ENCODE measurements at regions not wholly inside any gene's neighbourhood (a gene's known extent, or its start where the extent isn't known, plus 50 kb on each side); places are given as distances from the start of the nearest gene placed in this dataset.
"Not testable (repeated sequence)": the region's sequence is repeated elsewhere in the genome, so short reads cannot be mapped to it uniquely, and the experiment has no call there.

DNA sequence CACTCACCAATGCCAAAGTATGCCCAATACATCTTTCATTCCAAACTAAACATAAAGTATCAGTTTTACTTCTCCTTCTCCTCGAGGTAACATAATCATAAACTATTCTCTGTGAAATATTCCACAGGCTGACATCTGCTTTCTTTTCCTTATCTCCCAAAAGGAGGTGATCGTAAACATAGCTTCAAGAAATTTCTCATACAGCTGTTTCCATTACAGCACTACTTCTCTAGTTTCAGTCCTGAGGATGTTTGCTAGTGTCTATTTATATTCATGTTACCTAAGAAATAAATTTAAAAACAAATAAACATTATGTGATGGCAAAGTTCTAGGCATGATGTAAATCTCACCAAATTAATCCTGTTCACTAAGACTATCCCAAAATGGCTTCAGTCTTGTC lies 90.1 kb upstream of the CPSF6 start:
- DNase-seq: no peak

- no peak for DNase-seq
Observed at GRCh38 chr12:69150083-69150795, 89.1 kb upstream of the CPSF6 start.

DNA sequence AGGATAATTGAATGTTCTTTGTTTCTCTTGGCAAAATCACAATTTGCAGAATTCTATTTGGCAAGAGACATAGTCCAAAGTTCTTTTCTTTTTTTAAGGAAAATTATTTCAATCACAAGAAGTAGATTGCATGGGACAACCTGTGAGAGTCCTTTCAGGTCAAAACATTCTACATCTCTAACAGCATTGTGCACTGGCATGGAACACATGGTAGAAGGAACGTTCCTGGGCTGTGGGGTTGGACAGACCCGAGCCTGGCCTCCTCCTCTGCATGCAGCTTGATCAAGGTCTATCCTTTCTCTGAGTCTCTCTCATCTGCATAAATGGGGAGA lies 88.6 kb upstream of the CPSF6 start:
- no peak for DNase-seq

GRCh38 chr12:69151254-69151764 lies 88.1 kb upstream of the CPSF6 start:
- DNase-seq: no peak

GRCh38 chr12:69154585-69155363 lies 84.6 kb upstream of the CPSF6 start:
- peak; percentile 79 for DNase-seq

DNA sequence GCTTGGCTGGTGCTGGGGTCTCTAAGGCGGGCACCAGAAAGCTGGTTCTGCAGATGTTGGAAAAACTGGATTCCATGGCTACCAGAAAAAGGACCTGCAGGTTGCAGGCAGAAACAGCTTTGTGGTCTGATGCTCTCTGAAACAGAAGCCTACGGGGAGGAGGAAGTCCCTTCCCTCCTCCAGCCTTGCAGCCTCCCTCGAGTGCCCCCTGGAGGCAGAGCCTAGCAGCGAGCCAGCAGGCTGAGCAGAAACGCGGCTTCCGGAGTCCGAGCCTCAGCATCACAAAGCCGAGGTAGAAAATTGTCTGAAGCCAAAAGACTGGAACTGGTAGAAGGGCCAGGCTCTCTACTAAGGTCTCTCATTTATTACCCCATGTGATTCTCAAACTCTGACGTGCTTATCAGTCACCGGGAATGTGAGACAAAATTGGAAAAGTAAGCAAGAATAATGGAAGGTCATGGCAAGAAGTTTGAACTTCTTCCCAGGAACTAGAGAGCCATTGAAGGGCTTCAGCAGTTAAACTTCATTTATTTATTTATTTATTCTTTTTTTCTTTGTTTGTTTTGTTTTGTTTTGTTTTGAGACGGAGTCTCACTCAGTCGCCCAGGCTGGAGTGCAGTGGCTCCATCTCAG lies 82.2 kb upstream of the CPSF6 start:
- peak; percentile 92 for DNase-seq

DNA sequence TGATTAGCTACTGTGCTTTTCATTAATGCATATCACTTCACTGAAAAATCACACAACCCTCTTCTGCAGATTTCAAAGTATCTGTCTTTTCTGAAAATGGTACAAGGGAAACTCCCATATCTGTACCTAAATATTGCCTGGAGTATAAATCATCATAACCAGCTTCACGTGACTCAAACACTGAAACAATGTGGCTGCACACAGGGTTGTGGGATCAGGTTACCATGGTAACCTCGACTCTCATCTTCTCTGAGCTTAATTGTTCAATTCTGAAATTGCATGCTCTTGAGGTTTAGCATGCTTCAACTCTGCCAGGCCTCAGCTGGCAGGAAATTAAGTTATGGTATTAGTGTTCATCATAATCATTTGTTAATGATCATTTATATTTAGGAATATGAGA lies 77.5 kb upstream of the CPSF6 start:
- DNase-seq: peak; percentile 56

DNA sequence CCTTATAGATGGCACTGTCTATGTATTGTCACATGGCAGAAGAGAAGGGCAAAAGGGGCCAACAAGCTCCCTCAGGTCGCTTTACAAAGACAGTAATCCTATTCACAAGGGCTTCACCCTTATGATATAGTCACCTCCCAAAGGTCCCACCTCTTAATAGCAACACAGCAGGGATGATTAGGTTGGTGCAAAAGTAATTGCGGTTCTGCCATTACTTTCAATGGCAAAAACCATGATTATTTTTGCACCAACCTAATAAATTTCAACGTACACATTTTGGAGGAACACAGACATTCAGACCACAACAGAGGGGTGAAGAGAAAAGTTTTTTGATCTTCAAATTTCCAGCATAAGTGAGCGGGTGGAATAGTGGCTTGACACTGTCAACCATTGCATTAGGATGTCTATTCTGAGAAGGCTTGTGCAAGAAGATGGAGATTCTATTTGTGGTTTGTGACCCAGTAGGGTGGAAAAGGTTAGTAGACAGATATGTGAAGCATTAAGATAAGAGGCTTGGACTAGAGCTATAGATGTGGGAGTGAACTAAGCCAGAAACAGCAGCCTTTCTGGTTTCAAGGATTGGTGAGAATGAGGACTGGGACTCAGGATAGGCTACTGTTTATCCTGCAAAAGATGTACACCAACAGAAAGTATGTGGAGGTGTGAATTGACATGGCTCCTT lies 75.5 kb upstream of the CPSF6 start:
- DNase-seq: no peak

GRCh38 chr12:69167648-69168165 lies 71.7 kb upstream of the CPSF6 start:
- no peak for DNase-seq

DNA sequence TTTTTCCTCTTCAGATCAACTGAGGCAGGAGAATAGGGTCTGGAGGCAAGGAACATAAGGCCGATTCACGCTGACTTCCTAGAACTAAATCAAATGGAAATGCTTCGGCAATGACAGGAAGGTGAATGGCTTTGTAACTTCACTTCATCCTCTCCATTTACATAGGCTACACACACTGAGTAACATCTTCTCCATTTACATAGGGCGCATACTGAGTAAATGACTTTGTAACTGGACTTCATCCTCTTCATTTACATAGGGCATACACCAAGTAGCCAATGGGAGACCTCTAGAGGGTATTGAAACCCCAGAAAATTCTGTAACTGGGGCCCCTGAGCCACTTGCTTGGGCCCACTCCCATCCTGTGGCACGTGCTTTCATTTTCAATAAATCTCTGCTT lies 71.0 kb upstream of the CPSF6 start:
- no peak for DNase-seq

DNA sequence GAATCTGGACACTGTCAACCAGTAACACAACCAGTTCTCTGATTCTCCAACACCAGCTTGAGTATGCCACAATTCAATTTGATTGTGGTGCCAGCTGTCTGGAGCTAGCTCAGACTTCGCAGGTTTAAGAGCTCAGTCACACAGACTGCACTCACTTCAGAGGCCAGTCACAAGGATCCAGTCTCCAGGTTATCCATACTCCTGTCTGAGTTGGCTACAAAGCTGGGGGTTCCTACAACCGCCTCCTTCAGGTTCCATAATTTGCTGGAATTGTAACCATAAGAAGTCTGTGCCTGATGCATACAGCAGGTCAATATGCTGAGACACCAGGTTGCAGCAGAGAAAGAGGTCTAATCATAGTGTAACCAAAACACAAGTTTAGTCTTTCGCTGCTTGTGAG lies 70.5 kb upstream of the CPSF6 start:
- DNase-seq: no peak

- DNase-seq: no peak
Observed at GRCh38 chr12:69170293-69170692, 69.1 kb upstream of the CPSF6 start.

GRCh38 chr12:69171881-69172280 lies 67.5 kb upstream of the CPSF6 start:
- DNase-seq: no peak

- no peak for DNase-seq
Observed at GRCh38 chr12:69172491-69172890, 66.9 kb upstream of the CPSF6 start.

- no peak for DNase-seq
Observed at GRCh38 chr12:69173368-69173767, 66.0 kb upstream of the CPSF6 start.

DNA sequence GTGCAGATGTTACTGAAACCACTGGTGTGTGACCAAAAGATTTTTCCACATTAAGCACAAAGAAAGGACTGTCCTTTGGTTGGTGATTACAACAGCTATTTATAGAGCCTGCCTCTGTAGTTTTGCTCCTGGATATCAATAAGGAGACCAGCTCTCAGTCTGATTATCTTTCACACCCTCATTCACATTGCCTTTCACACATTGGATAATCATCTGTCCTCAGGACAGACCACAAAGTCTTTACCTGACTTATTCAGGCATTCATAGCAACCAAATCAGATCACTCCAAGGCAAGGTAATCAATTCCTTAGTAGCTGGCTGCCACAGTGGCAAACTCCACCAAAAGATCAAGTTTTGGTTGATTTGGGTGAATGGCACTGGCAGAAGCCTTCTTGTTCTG lies 59.6 kb upstream of the CPSF6 start:
- DNase-seq: no peak

DNA sequence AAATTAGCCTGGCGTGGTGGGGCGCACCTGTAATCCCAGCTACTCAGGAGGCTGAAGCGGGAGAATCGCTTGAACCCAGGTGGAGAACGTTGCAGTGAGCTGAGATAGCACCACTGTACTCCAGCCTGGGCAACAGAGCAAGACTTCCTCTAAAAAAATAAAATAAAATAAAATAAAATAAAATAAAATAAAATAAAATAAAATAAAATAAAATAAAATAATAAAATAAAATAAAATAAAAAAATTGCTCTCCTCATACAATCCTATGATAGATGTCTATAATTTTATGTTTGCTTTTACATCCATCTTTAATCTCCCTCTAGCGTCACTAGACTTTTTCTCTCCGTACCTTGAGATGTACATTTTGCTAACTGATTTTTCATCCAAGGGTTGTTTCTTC lies 51.8 kb upstream of the CPSF6 start:
- DNase-seq: not testable (repeated sequence)

GRCh38 chr12:69189378-69189978 lies 49.9 kb upstream of the CPSF6 start:
- DNase-seq: no peak
